H9 (cell line): ENCODE measurements at regions not wholly inside any gene's neighbourhood (a gene's known extent, or its start where the extent isn't known, plus 50 kb on each side); places are given as distances from the start of the nearest gene placed in this dataset.

Experiments
- DNase-seq: peaks from one replicate; pipeline ENCODE4 v3.0.0-alpha.2; 2017
- H2AFZ ChIP-seq: one replicate; pipeline ENCODE4 v1.6.1; 2013; ENCODE audit warnings: mild to moderate bottlenecking, low read length, control low read depth, moderate library complexity
- H2AK5ac ChIP-seq: 2 replicates; pipeline ENCODE4 v1.6.1; 2013; ENCODE audit warnings: low read length, control low read depth, mixed read lengths; ENCODE audit not compliant: insufficient read length
- H2BK120ac ChIP-seq: one replicate; pipeline ENCODE4 v1.6.1; 2013; ENCODE audit warnings: low read depth, mild to moderate bottlenecking, low read length, control low read depth, inconsistent platforms; ENCODE audit not compliant: poor library complexity, severe bottlenecking
- H2BK12ac ChIP-seq: 2 replicates; pipeline ENCODE4 v1.6.1; 2013; ENCODE audit warnings: low read length, control low read depth, mixed read lengths, low read depth; ENCODE audit not compliant: insufficient read length
- H2BK15ac ChIP-seq: 2 replicates; pipeline ENCODE4 v1.6.1; 2013; ENCODE audit warnings: low read depth, low read length, control low read depth
- H2BK20ac ChIP-seq: one replicate; pipeline ENCODE4 v1.6.1; 2013; ENCODE audit warnings: low read depth, mild to moderate bottlenecking, low read length, control low read depth, inconsistent platforms; ENCODE audit not compliant: poor library complexity, severe bottlenecking
- H2BK5ac ChIP-seq: 2 replicates; pipeline ENCODE4 v1.6.1; 2013; ENCODE audit warnings: low read length, control low read depth, mixed read lengths; ENCODE audit not compliant: insufficient read length
- H3K14ac ChIP-seq: 2 replicates; pipeline ENCODE4 v1.6.1; 2013; ENCODE audit warnings: low read length, control low read depth; ENCODE audit not compliant: insufficient read depth
- H3K18ac ChIP-seq: 2 replicates; pipeline ENCODE4 v1.6.1; 2013; ENCODE audit warnings: low read depth, mild to moderate bottlenecking, mixed read lengths, low read length, control low read depth; ENCODE audit not compliant: insufficient read length
- H3K23ac ChIP-seq: 2 replicates; pipeline ENCODE4 v1.6.1; 2013; ENCODE audit warnings: low read length, control low read depth, mixed read lengths, low read depth; ENCODE audit not compliant: insufficient read length
- H3K23me2 ChIP-seq: 2 replicates; pipeline ENCODE4 v1.6.1; 2013; ENCODE audit warnings: low read depth, mild to moderate bottlenecking, mixed read lengths, low read length, control low read depth; ENCODE audit not compliant: insufficient read length, poor library complexity, severe bottlenecking
- H3K27ac ChIP-seq: 2 replicates; pipeline ENCODE4 v1.5.1; 2013; ENCODE audit warnings: low read length, control low read depth, mixed read lengths, low read depth; ENCODE audit not compliant: insufficient read length
- H3K27me3 ChIP-seq: 2 replicates; pipeline ENCODE4 v1.6.1; 2013; ENCODE audit warnings: low read length, control low read depth, inconsistent platforms; ENCODE audit not compliant: insufficient read depth
- H3K4ac ChIP-seq: 2 replicates; pipeline ENCODE4 v1.6.1; 2013; ENCODE audit warnings: low read depth, mild to moderate bottlenecking, control low read depth, inconsistent platforms, low read length, moderate library complexity
- H3K4me1 ChIP-seq: 2 replicates; pipeline ENCODE4 v1.6.1; 2013; ENCODE audit warnings: low read length, control low read depth, inconsistent platforms; ENCODE audit not compliant: insufficient read depth
- H3K4me2 ChIP-seq: 2 replicates; pipeline ENCODE4 v1.6.1; 2013; ENCODE audit warnings: low read length, control low read depth, mixed read lengths; ENCODE audit not compliant: insufficient read length, insufficient read depth
- H3K56ac ChIP-seq: 2 replicates; pipeline ENCODE4 v1.6.1; 2013; ENCODE audit warnings: low read depth, mild to moderate bottlenecking, mixed read lengths, low read length, control low read depth; ENCODE audit not compliant: insufficient read length
- H3K79me1 ChIP-seq: 2 replicates; pipeline ENCODE4 v1.6.1; 2013; ENCODE audit warnings: low read depth, mild to moderate bottlenecking, moderate library complexity, low read length, control low read depth, inconsistent platforms; ENCODE audit not compliant: insufficient read depth, poor library complexity, severe bottlenecking
- H3K79me2 ChIP-seq: 2 replicates; pipeline ENCODE4 v1.6.1; 2013; ENCODE audit warnings: low read length, control low read depth, inconsistent platforms; ENCODE audit not compliant: insufficient read depth
- H3K9ac ChIP-seq: 2 replicates; pipeline ENCODE4 v1.6.1; 2013; ENCODE audit warnings: low read length, control low read depth, mixed read lengths; ENCODE audit not compliant: insufficient read length; ENCODE audit errors: extremely low read depth
- H3K9me3 ChIP-seq: one replicate; pipeline ENCODE4 v1.6.1; 2013; ENCODE audit warnings: low read depth, low read length, inconsistent platforms; ENCODE audit not compliant: control insufficient read depth
- H3T11ph ChIP-seq: one replicate; pipeline ENCODE4 v1.6.1; 2013; ENCODE audit warnings: mild to moderate bottlenecking, low read length, control low read depth, inconsistent platforms
- H4K20me1 ChIP-seq: one replicate; pipeline ENCODE4 v1.6.1; 2013; ENCODE audit not compliant: control insufficient read depth, insufficient read length, insufficient read depth
- H4K5ac ChIP-seq: 2 replicates; pipeline ENCODE4 v1.6.1; 2013; ENCODE audit warnings: low read depth, mild to moderate bottlenecking, mixed read lengths, low read length, control low read depth; ENCODE audit not compliant: insufficient read length
- H4K8ac ChIP-seq: replicated peaks from 2 replicates; pipeline ENCODE4 v1.6.1; 2013; ENCODE audit warnings: low read length, control low read depth, mixed read lengths, low read depth; ENCODE audit not compliant: insufficient read length
- H4K91ac ChIP-seq: 2 replicates; pipeline ENCODE4 v1.6.1; 2013; ENCODE audit warnings: low read depth, mild to moderate bottlenecking, moderate library complexity, mixed read lengths, low read length, control low read depth; ENCODE audit not compliant: insufficient read length
- H3K27ac Mint-ChIP-seq, 3 experiments: 2 replicates in 2 of 3; 3 replicates in 1 of 3; pipeline ENCODE4 v1.8.0; 2020 to 2021; ENCODE audit warnings: mixed read lengths in 3 of 3, mild to moderate bottlenecking in 1 of 3, moderate library complexity in 1 of 3
- H3K27me3 Mint-ChIP-seq: 2 replicates; pipeline ENCODE4 v1.8.0; 2021; ENCODE audit warnings: low read depth, mild to moderate bottlenecking, moderate library complexity, mixed read lengths
- H3K36me3 Mint-ChIP-seq, 3 experiments: 2 replicates in 2 of 3; 3 replicates in 1 of 3; pipeline ENCODE4 v1.8.0; 2020 to 2021; ENCODE audit warnings: low read depth in 3 of 3, mixed read lengths in 3 of 3; ENCODE audit not compliant: insufficient read depth in 1 of 3
- H3K4me1 Mint-ChIP-seq, 2 experiments: 2 replicates each; pipeline ENCODE4 v1.8.0; 2020; ENCODE audit warnings: mixed read lengths in 2 of 2
- H3K4me3 Mint-ChIP-seq, 2 experiments: 2 replicates in 1 of 2; 3 replicates in 1 of 2; pipeline ENCODE4 v1.8.0; 2020 to 2021; ENCODE audit warnings: mild to moderate bottlenecking in 2 of 2, mixed read lengths in 2 of 2, moderate library complexity in 1 of 2
- H3K9me3 Mint-ChIP-seq, 2 experiments: 2 replicates in 1 of 2; 3 replicates in 1 of 2; pipeline ENCODE4 v1.8.0; 2020; ENCODE audit warnings: mild to moderate bottlenecking in 2 of 2, mixed read lengths in 2 of 2, moderate library complexity in 1 of 2
- CTCF ChIP-seq: fragments of 200-600 bp; sonication (generic); conservative IDR thresholded peaks from 3 replicates; pipeline ENCODE4 v1.8.0; 2021; ENCODE audit warnings: antibody characterized with exemption, mild to moderate bottlenecking
- WGBS: extraction: QIAGEN DNeasy Blood & Tissue Kit; methylation state at CpG from one replicate; pipeline ENCODE4 v1.1.7; 2013; ENCODE audit warnings: missing lambda C conversion rate, low lambda C conversion rate, mixed read lengths; ENCODE audit not compliant: insufficient read length; ENCODE audit errors: extremely low coverage; 5-methylcytosine and 5-hydroxymethylcytosine counted together

GRCh38 chr1:58922302-58923089 is 138.6 kb upstream of the JUN start:
- H3T11ph ChIP-seq = no peak overlapping the region
- no peak overlapping the region for H3K56ac ChIP-seq
- no peak overlapping the region for H2BK120ac ChIP-seq
- no peak overlapping the region for H3K9ac ChIP-seq
- TF ChIP-seq CTCF = no peak
- H4K91ac ChIP-seq = no peak overlapping the region
- H3K79me2 ChIP-seq = no peaks in the 10 kb centered on the region
- H3K9me3 ChIP-seq = no peaks in the 10 kb centered on the region
- no peaks in the 10 kb centered on the region for H3K79me1 ChIP-seq
- Mint-ChIP-seq H3K4me1 (no peaks in the 10 kb centered on the region), H3K9me3 (peaks cover 0 to 3% of the 10 kb centered on the region in 2 experiments; a peak in 2 of 5 replicates), H3K36me3 (peaks cover 0 to 4% (median 0%) of the 10 kb centered on the region in 3 experiments; a peak in 1 of 7 replicates), H3K27me3 (peaks cover 2% of the 10 kb centered on the region), H3K27ac (no peak overlapping the region; a peak in 1 of 7 replicates), H3K4me3 (no peak overlapping the region)
- no peak overlapping the region for H3K4ac ChIP-seq
- no peak overlapping the region for H2BK5ac ChIP-seq
- no peak overlapping the region for H2BK20ac ChIP-seq
- H4K8ac ChIP-seq = no peak overlapping the region
- no peak overlapping the region for H2BK15ac ChIP-seq
- no peak overlapping the region for H2BK12ac ChIP-seq
- no peak overlapping the region for H3K18ac ChIP-seq
- H4K20me1 ChIP-seq = no peaks in the 10 kb centered on the region
- no peak overlapping the region for H3K27ac ChIP-seq
- no peaks in the 10 kb centered on the region for H3K27me3 ChIP-seq
- no peaks in the 10 kb centered on the region for H3K4me1 ChIP-seq
- H2AK5ac ChIP-seq = no peak overlapping the region
- H3K23ac ChIP-seq = no peak overlapping the region
- H2AFZ ChIP-seq = no peak overlapping the region
- no peak overlapping the region for H4K5ac ChIP-seq
- no peak overlapping the region for H3K4me2 ChIP-seq
- H3K23me2 ChIP-seq = no peaks in the 10 kb centered on the region
- H3K14ac ChIP-seq = no peak overlapping the region
- no CpG with 5 or more reads among the region's 13 CpGs for WGBS
- no peak for DNase-seq
